Astrocyte (in vitro differentiated cells and primary cell): ENCODE measurements at regions not wholly inside any gene's neighbourhood (a gene's known extent, or its start where the extent isn't known, plus 50 kb on each side); places are given as distances from the start of the nearest gene placed in this dataset.

Source experiments
- DNase-seq: peaks from one replicate; pipeline ENCODE4 v3.0.0-alpha.2; 2010; ENCODE audit warnings: low read depth
- FAIRE-seq: peaks from 2 replicates; lab custom pipeline; 2011; peaks lifted over from hg19 to GRCh38; lab: Jason Lieb, UNC
- H2AFZ ChIP-seq: 2 replicates; pipeline ENCODE4 v1.6.0; 2012; ENCODE audit warnings: low read depth, low read length, inconsistent platforms
- H3K27ac ChIP-seq: 2 replicates; pipeline ENCODE4 v1.5.1; 2011; ENCODE audit warnings: low read depth, low read length, inconsistent platforms
- H3K27me3 ChIP-seq: 2 replicates; pipeline ENCODE4 v1.6.0; 2011; ENCODE audit warnings: low read length, inconsistent platforms; ENCODE audit not compliant: insufficient read depth
- H3K36me3 ChIP-seq: 2 replicates; pipeline ENCODE4 v1.5.1; 2011; ENCODE audit warnings: low read length, inconsistent platforms; ENCODE audit not compliant: insufficient read depth
- H3K4me1 ChIP-seq: 2 replicates; pipeline ENCODE4 v1.5.1; 2011; ENCODE audit warnings: low read length, inconsistent platforms; ENCODE audit not compliant: insufficient read depth
- H3K4me2 ChIP-seq: 2 replicates; pipeline ENCODE4 v1.6.0; 2012; ENCODE audit warnings: low read length, inconsistent platforms
- H3K4me3 ChIP-seq: 2 replicates; pipeline ENCODE4 v1.5.1; 2011; ENCODE audit warnings: low read depth, mild to moderate bottlenecking, low read length, inconsistent platforms; ENCODE audit not compliant: insufficient read depth
- H3K79me2 ChIP-seq: 2 replicates; pipeline ENCODE4 v1.6.0; 2012; ENCODE audit warnings: mild to moderate bottlenecking, low read length, inconsistent platforms; ENCODE audit not compliant: insufficient read depth
- H3K9ac ChIP-seq: 2 replicates; pipeline ENCODE4 v1.6.0; 2012; ENCODE audit warnings: mild to moderate bottlenecking, low read length, inconsistent platforms
- H3K9me3 ChIP-seq: 2 replicates; pipeline ENCODE4 v1.5.1; 2012; ENCODE audit warnings: low read depth, mild to moderate bottlenecking, low read length, inconsistent platforms; ENCODE audit not compliant: insufficient read depth
- H4K20me1 ChIP-seq: 2 replicates; pipeline ENCODE4 v1.6.0; 2012; ENCODE audit warnings: low read length, inconsistent platforms; ENCODE audit not compliant: insufficient read depth
- H3K27ac Mint-ChIP-seq: one replicate; pipeline ENCODE4 v1.8.0; 2021; ENCODE audit warnings: mild to moderate bottlenecking, mixed read lengths; ENCODE audit not compliant: unreplicated experiment
- H3K27me3 Mint-ChIP-seq: one replicate; pipeline ENCODE4 v1.8.0; 2021; ENCODE audit warnings: low read depth, mixed read lengths; ENCODE audit not compliant: unreplicated experiment
- H3K36me3 Mint-ChIP-seq: one replicate; pipeline ENCODE4 v1.8.0; 2021; ENCODE audit warnings: low read depth, mixed read lengths; ENCODE audit not compliant: unreplicated experiment
- H3K4me1 Mint-ChIP-seq: one replicate; pipeline ENCODE4 v1.8.0; 2021; ENCODE audit warnings: low read depth, mixed read lengths; ENCODE audit not compliant: unreplicated experiment
- H3K4me3 Mint-ChIP-seq: one replicate; pipeline ENCODE4 v1.8.0; 2021; ENCODE audit warnings: mild to moderate bottlenecking, moderate library complexity, mixed read lengths; ENCODE audit not compliant: unreplicated experiment
- H3K9me3 Mint-ChIP-seq: one replicate; pipeline ENCODE4 v1.8.0; 2021; ENCODE audit warnings: mild to moderate bottlenecking, mixed read lengths; ENCODE audit not compliant: unreplicated experiment
- CTCF ChIP-seq: IDR thresholded peaks from 2 replicates; pipeline ENCODE4 v1.5.1; 2011; ENCODE audit warnings: low read depth, mild to moderate bottlenecking, inconsistent platforms, low read length, moderate library complexity; ENCODE audit not compliant: insufficient read depth
- EZH2 ChIP-seq: IDR thresholded peaks from 2 replicates; pipeline ENCODE4 v1.6.1; 2012; ENCODE audit warnings: mild to moderate bottlenecking, low read length, inconsistent platforms; ENCODE audit not compliant: insufficient read depth

- Mint-ChIP-seq H3K27ac (no peak overlapping the region), H3K27me3 (peaks cover 6% of the 10 kb centered on the region), H3K9me3 (no peaks in the 10 kb centered on the region), H3K4me1 (peaks cover 29% of the 10 kb centered on the region), H3K4me3 (no peak overlapping the region), H3K36me3 (no peaks in the 10 kb centered on the region)
- no peaks in the 10 kb centered on the region for H4K20me1 ChIP-seq
- H3K4me3 ChIP-seq, result no peak overlapping the region
- H2AFZ ChIP-seq, result no peak overlapping the region
- no peak overlapping the region for H3K9ac ChIP-seq
- H3K36me3 ChIP-seq, result no peaks in the 10 kb centered on the region
- H3K27ac ChIP-seq, result no peak overlapping the region
- peaks cover 3% of the 10 kb centered on the region for H3K27me3 ChIP-seq
- no peaks in the 10 kb centered on the region for H3K9me3 ChIP-seq
- peaks cover 4% of the 10 kb centered on the region for H3K4me1 ChIP-seq
- no peak for FAIRE-seq
- no peak for TF ChIP-seq EZH2
- no peak for TF ChIP-seq CTCF
- no peak overlapping the region for H3K4me2 ChIP-seq
- no peaks in the 10 kb centered on the region for H3K79me2 ChIP-seq
- DNase-seq, result no peak
These were observed 79.0 kb upstream of the TAF1B start for GRCh38 chr2:9764153-9764778.

DNA sequence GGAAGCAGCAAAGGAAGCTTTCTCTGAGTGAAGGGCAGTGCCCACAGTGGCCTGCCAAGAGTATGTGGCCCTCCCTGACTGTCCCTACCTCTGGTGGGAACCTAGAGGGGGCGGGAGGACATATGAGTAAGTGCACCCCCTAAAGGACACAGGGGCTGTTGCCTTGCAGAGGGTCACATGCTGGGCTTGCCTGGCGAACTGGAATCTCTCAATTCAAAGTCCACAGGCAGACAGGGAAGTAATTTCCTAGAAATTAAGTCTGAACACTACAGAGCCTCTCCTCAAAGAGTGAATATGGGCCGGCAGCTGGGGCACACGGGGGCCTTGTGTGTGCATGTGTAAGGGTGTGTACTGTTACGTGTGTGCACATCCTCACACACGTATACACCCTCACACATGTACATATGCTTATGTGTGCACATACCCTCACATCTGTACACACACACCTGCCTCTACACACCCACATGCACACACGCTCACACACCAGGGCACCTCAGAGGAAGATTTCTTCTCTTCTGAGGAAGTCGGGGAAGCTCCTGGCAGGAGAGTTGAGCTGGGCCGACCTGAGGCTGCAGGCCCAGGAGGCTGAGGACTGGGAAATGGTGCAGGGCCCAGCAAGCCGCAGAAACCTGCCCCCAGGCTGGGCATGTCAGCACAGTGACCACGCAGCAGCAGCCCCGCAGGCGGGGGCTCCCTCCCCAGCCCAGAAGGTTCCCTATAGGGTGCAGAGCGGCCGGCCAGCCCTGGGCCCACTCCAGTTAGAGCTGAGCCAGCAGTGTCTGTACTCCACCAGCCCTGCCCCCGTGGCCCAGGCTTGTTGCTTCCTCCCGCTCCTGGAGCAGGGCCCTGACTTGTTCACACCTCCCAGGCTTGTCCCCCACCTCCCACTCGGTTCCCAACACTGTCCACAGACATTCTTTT is 77.4 kb upstream of the TAF1B start:
- H3K36me3 ChIP-seq, result no peaks in the 10 kb centered on the region
- H3K4me3 ChIP-seq, result no peak overlapping the region
- no peaks in the 10 kb centered on the region for H4K20me1 ChIP-seq
- no peak overlapping the region for H3K4me2 ChIP-seq
- peaks cover 3% of the 10 kb centered on the region for H3K36me3 Mint-ChIP-seq
- H3K27ac Mint-ChIP-seq, result peak overlapping the region; percentile 84
- no peak overlapping the region for H2AFZ ChIP-seq
- no peak overlapping the region for H3K9ac ChIP-seq
- no peak overlapping the region for H3K27ac ChIP-seq
- H3K4me1 Mint-ChIP-seq, result peaks cover 45% of the 10 kb centered on the region
- H3K27me3 Mint-ChIP-seq, result peaks cover 6% of the 10 kb centered on the region
- no peak overlapping the region for H3K4me3 Mint-ChIP-seq
- DNase-seq (no peak), FAIRE-seq (no peak)
- H3K79me2 ChIP-seq, result no peaks in the 10 kb centered on the region
- no peaks in the 10 kb centered on the region for H3K9me3 Mint-ChIP-seq
- TF ChIP-seq CTCF (no peak), EZH2 (no peak)
- H3K27me3 ChIP-seq, result peaks cover 3% of the 10 kb centered on the region
- H3K4me1 ChIP-seq, result peaks cover 20% of the 10 kb centered on the region
- no peaks in the 10 kb centered on the region for H3K9me3 ChIP-seq
